ENCODE measurements at regions not wholly inside any gene's neighbourhood (a gene's known extent, or its start where the extent isn't known, plus 50 kb on each side); places are given as distances from the start of the nearest gene placed in this dataset.

- TF ChIP-seq, protein P1, sequence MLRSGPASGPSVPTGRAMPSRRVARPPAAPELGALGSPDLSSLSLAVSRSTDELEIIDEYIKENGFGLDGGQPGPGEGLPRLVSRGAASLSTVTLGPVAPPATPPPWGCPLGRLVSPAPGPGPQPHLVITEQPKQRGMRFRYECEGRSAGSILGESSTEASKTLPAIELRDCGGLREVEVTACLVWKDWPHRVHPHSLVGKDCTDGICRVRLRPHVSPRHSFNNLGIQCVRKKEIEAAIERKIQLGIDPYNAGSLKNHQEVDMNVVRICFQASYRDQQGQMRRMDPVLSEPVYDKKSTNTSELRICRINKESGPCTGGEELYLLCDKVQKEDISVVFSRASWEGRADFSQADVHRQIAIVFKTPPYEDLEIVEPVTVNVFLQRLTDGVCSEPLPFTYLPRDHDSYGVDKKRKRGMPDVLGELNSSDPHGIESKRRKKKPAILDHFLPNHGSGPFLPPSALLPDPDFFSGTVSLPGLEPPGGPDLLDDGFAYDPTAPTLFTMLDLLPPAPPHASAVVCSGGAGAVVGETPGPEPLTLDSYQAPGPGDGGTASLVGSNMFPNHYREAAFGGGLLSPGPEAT (IDR thresholded peaks at IDR 0.05; ENCODE audit: low read depth), result 0 out of 2 replicates have a peak, but pooled peaks have one; percentile 18
- TF ChIP-seq ATF2 (IDR thresholded peaks at IDR 0.05; ENCODE audit: low read length) (no peak), BHLHE40 (IDR thresholded peaks at IDR 0.05; ENCODE audit: borderline replicate concordance in 1 of 2, low read depth in 2 of 2, low read length in 1 of 2) (peak; percentile 66 to 82; a peak in 3 of 4 replicates), NFXL1 (IDR thresholded peaks at IDR 0.05; ENCODE audit: borderline replicate concordance) (no peak)
Measured at GRCh38 chr5:168195110-168195509, 96.3 kb upstream of the WWC1 start (continued).

DNA sequence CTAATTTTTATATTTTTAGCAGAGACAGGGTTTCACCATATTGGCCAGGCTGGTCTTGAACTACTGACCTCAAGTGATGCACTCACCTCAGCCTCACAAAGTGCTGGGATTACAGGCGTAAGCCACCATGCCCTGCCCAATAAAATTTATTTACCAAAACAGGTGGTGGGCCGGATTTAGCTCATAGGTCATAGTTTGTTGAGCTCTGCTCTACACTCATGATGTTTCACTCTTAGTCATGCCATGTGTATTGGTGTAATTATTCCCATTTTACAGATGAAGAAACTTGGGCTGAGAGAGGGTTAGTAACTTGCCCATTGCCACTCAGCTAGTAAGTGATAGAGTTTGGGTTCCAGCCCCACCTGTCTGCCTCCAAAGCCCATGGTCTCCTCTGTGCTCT is 93.1 kb upstream of the WWC1 start:
- FAIRE-seq, result no peak

More for the DNA sequence above, 93.1 kb upstream of the WWC1 start:
- no peak overlapping the region for H3K4me2 ChIP-seq (ENCODE audit: control insufficient read depth, insufficient read depth)
- TF ChIP-seq JUNB (IDR thresholded peaks at IDR 0.05) (peak; percentile 63; the same call in 1 of the 2 replicates), MEF2B (IDR thresholded peaks at IDR 0.05; ENCODE audit: partially characterized antibody, poor library complexity, severe bottlenecking) (no peak)
- BruUV-seq (replicated peaks), result no TSS peak
- H2AFZ ChIP-seq (ENCODE audit: control insufficient read depth, low read depth, low read length), result no peak overlapping the region
- peak; percentile 48 for ATAC-seq
- no peaks in the 10 kb centered on the region for H3K4me1 ChIP-seq (ENCODE audit: control insufficient read depth, insufficient read depth, low read length)
- in situ Hi-C loops (cut with MboI) (no loop called here), intact Hi-C loops (cut with micrococcal nuclease; ENCODE audit: unreplicated experiment) (no loop called here)
- no peak for DNase-seq (ENCODE audit: low read depth, low spot score)
- POLR2A ChIA-PET, result no interaction called here
- CTCF ChIA-PET, result interaction anchor here (1.1 kb wide), 1 partner anchor 21 kb away, joined by 7 read pairs; no protein-coding TSS in a partner anchor
- SMC1A ChIA-PET (ENCODE audit: uncharacterized antibody, unreplicated experiment), result interaction anchor here (1.5 kb wide), 1 partner anchor 62 kb away, joined by 4 read pairs; no protein-coding TSS in a partner anchor
- no peaks in the 10 kb centered on the region for H3K9me3 ChIP-seq (replicated peaks; ENCODE audit: control insufficient read depth, insufficient read depth, low read length)
- H4K20me1 ChIP-seq (ENCODE audit: control insufficient read depth, insufficient read depth), result no peaks in the 10 kb centered on the region
- no peaks in the 10 kb centered on the region for H3K79me2 ChIP-seq (ENCODE audit: control insufficient read depth, insufficient read depth, low read length)
- peaks cover 0 to 3% of the 10 kb centered on the region in 2 experiments; a peak in 2 of 4 replicates for H3K27me3 ChIP-seq (replicated peaks in 1 of 2; ENCODE audit: control insufficient read depth in 2 of 2, insufficient read depth in 2 of 2, low read length in 1 of 2)
- H3K27ac ChIP-seq (ENCODE audit: control insufficient read depth, insufficient read depth), result no peak overlapping the region
- H3K9ac ChIP-seq (ENCODE audit: control insufficient read depth, insufficient read depth, low read length), result no peak overlapping the region
- 3% methylated on average over 2 of the region's 2 CpGs for WGBS (ENCODE audit: insufficient coverage, insufficient replicate concordance, low lambda C conversion rate, missing lambda C conversion rate)
- no peaks in the 10 kb centered on the region for H3K36me3 ChIP-seq (ENCODE audit: control insufficient read depth in 2 of 2, insufficient read depth in 2 of 2, low read length in 1 of 2)
- RAD21 ChIA-PET (ENCODE audit: unreplicated experiment), result no interaction called here
- H3K4me3 ChIP-seq, result no peak overlapping the region

Data from GM12878 (cell line).